DND-41 (cell line): ENCODE measurements at regions not wholly inside any gene's neighbourhood (a gene's known extent, or its start where the extent isn't known, plus 50 kb on each side); places are given as distances from the start of the nearest gene placed in this dataset.

Experiments used
- ATAC-seq: fragments of 200-7000 bp; cut with Tn5 transposase; 3 replicates; pipeline ENCODE4 v1.9.1; 2021; ENCODE audit warnings: low read depth; ENCODE audit not compliant: insufficient read depth
- DNase-seq: peaks from one replicate; pipeline ENCODE4 v3.0.0-alpha.2; 2020
- H2AFZ ChIP-seq: 2 replicates; pipeline ENCODE4 v1.6.0; 2012; ENCODE audit warnings: low read depth, low read length
- H3K27ac ChIP-seq: 2 replicates; pipeline ENCODE4 v1.5.1; 2012; ENCODE audit warnings: low read length, inconsistent platforms
- H3K27me3 ChIP-seq: fragments of 200-600 bp; sonication (generic); 2 replicates; pipeline ENCODE4 v1.6.0; 2012; ENCODE audit warnings: low read length, mild to moderate bottlenecking, inconsistent platforms; ENCODE audit not compliant: insufficient read depth, poor library complexity
- H3K36me3 ChIP-seq: 2 replicates; pipeline ENCODE4 v1.5.1; 2012; ENCODE audit warnings: low read length, inconsistent platforms; ENCODE audit not compliant: insufficient read depth
- H3K4me1 ChIP-seq: 2 replicates; pipeline ENCODE4 v1.5.1; 2012; ENCODE audit warnings: mild to moderate bottlenecking, low read length; ENCODE audit not compliant: insufficient read depth
- H3K4me2 ChIP-seq: 2 replicates; pipeline ENCODE4 v1.6.0; 2012; ENCODE audit warnings: mild to moderate bottlenecking, moderate library complexity, low read length, inconsistent platforms; ENCODE audit not compliant: insufficient read depth
- H3K4me3 ChIP-seq, 2 experiments: fragments of 200-600 bp in 1 of 2; shearing (Covaris generic) in 1 of 2; 2 replicates each; pipeline ENCODE4 v1.5.1; 2012 to 2016; ENCODE audit warnings: inconsistent platforms in 2 of 2, low read length in 2 of 2, mild to moderate bottlenecking in 2 of 2, low read depth in 1 of 2, moderate library complexity in 1 of 2
- H3K79me2 ChIP-seq: 2 replicates; pipeline ENCODE4 v1.6.0; 2012; ENCODE audit warnings: low read length, inconsistent platforms; ENCODE audit not compliant: insufficient read depth
- H3K9ac ChIP-seq: 2 replicates; pipeline ENCODE4 v1.6.0; 2012; ENCODE audit warnings: low read depth, mild to moderate bottlenecking, inconsistent platforms, low read length, moderate library complexity
- H3K9me3 ChIP-seq: 2 replicates; pipeline ENCODE4 v1.5.1; 2012; ENCODE audit warnings: low read length, moderate library complexity, mild to moderate bottlenecking, inconsistent platforms; ENCODE audit not compliant: insufficient read depth, severe bottlenecking
- H4K20me1 ChIP-seq: 2 replicates; pipeline ENCODE4 v1.6.0; 2012; ENCODE audit warnings: low read length; ENCODE audit not compliant: insufficient read depth
- EZH2 ChIP-seq: IDR thresholded peaks from 3 replicates; pipeline ENCODE4 v1.6.1; 2012; ENCODE audit warnings: borderline replicate concordance, low read depth, mild to moderate bottlenecking, moderate library complexity, low read length, inconsistent platforms; ENCODE audit not compliant: severe bottlenecking
- TF ChIP-seq, protein P1 (sequence below): IDR thresholded peaks from 2 replicates; pipeline ENCODE4 v1.5.1; 2012; ENCODE audit warnings: borderline replicate concordance, low read length, moderate library complexity, mild to moderate bottlenecking; ENCODE audit not compliant: poor library complexity, severe bottlenecking; ENCODE audit errors: extremely low read depth

DNA sequence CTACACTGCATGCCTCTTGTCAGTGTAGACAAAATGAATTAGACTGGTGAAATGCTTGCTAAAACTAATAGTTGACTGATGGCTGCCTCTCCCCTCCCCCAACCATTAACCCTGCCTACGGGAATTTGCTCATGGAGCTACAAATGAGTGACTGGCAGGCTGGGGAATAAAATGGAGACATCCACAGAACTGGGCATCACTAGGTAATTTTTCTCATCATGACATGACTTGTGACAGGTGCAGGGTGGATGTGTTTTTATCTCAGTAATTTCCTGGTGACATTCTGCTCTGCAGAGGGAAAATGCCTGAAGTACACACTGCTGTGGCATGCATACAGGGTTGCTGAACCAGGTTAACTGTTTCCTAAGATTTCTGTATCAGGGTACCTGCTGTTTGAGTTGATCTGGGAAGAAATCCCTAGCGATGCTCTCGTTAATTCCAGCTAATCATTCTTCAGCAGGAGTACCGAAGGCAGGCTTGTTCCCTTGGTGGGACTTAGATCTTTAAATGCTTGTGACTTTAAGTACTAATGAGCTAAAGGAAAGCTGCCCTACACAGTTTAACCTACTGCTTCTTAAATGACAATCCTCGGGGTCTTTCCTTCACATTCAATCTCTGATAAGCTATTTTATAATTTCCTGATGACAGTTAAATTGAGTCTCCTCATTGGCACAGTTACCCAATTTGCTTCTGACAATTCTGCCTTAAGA, 376.3 kb upstream of the LCORL start:
- no peak overlapping the region for H3K4me3 ChIP-seq
- H3K79me2 ChIP-seq: no peaks in the 10 kb centered on the region
- no peaks in the 10 kb centered on the region for H4K20me1 ChIP-seq
- no peaks in the 10 kb centered on the region for H3K9me3 ChIP-seq
- no peak overlapping the region for H3K4me2 ChIP-seq
- TF ChIP-seq, protein P1, sequence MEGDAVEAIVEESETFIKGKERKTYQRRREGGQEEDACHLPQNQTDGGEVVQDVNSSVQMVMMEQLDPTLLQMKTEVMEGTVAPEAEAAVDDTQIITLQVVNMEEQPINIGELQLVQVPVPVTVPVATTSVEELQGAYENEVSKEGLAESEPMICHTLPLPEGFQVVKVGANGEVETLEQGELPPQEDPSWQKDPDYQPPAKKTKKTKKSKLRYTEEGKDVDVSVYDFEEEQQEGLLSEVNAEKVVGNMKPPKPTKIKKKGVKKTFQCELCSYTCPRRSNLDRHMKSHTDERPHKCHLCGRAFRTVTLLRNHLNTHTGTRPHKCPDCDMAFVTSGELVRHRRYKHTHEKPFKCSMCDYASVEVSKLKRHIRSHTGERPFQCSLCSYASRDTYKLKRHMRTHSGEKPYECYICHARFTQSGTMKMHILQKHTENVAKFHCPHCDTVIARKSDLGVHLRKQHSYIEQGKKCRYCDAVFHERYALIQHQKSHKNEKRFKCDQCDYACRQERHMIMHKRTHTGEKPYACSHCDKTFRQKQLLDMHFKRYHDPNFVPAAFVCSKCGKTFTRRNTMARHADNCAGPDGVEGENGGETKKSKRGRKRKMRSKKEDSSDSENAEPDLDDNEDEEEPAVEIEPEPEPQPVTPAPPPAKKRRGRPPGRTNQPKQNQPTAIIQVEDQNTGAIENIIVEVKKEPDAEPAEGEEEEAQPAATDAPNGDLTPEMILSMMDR: no peak
- no peak for TF ChIP-seq EZH2
- H3K4me1 ChIP-seq: no peaks in the 10 kb centered on the region
- DNase-seq: no peak
- no peaks in the 10 kb centered on the region for H3K27me3 ChIP-seq
- no peak for ATAC-seq
- no peak overlapping the region for H3K27ac ChIP-seq
- no peak overlapping the region for H3K9ac ChIP-seq
- H3K36me3 ChIP-seq: no peaks in the 10 kb centered on the region
- H2AFZ ChIP-seq: no peak overlapping the region

DNA sequence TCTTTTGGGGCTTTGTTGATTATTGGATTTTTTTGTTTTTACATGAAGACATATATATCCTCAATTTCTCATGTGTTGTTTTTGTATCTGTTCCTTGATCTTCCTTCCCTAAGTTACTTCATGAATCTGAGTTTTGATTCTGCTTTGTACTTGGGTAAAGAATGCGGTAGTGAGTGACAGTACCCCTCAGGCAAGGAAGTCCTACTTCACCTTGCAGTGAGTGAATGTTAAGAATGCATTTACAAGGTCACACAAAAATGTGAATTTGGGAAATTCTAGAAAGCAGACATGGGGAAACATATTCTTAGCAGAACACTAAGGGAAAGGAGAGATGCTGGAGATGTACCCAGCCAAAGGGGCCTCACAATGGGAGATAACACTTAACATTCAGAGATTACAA, 373.1 kb upstream of the LCORL start:
- no peak for TF ChIP-seq EZH2
- TF ChIP-seq, protein P1: no peak
- no peak overlapping the region for H2AFZ ChIP-seq
- H3K4me3 ChIP-seq: no peak overlapping the region
- no peaks in the 10 kb centered on the region for H3K36me3 ChIP-seq
- no peak overlapping the region for H3K9ac ChIP-seq
- H3K9me3 ChIP-seq: no peaks in the 10 kb centered on the region
- no peaks in the 10 kb centered on the region for H3K27me3 ChIP-seq
- H4K20me1 ChIP-seq: no peaks in the 10 kb centered on the region
- no peaks in the 10 kb centered on the region for H3K4me1 ChIP-seq
- H3K4me2 ChIP-seq: no peak overlapping the region
- no peaks in the 10 kb centered on the region for H3K79me2 ChIP-seq
- ATAC-seq (no peak), DNase-seq (no peak)
- no peak overlapping the region for H3K27ac ChIP-seq

DNA sequence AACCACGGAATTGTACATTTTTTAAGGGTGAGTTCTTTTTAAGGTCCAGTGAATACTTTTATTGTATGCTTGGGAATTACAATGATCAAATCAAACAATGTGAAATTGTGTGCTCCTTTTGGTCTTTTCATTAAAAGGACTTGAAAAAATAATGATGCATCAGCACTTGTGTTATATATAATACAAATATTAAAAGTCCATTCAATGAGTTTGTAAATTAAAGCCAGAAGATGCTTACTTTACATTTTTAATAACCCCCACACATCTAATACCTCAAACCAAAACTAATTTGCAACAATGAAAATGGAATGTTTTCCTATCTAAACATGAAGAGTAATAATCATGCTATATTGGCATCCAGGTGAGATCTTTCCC, 369.8 kb upstream of the LCORL start:
- ATAC-seq (no peak), DNase-seq (no peak)
- no peak overlapping the region for H3K4me2 ChIP-seq
- no peak overlapping the region for H3K9ac ChIP-seq
- H4K20me1 ChIP-seq: no peaks in the 10 kb centered on the region
- no peaks in the 10 kb centered on the region for H3K9me3 ChIP-seq
- H3K36me3 ChIP-seq: no peaks in the 10 kb centered on the region
- TF ChIP-seq, protein P1: no peak
- TF ChIP-seq EZH2: no peak
- no peaks in the 10 kb centered on the region for H3K27me3 ChIP-seq
- H3K79me2 ChIP-seq: no peaks in the 10 kb centered on the region
- no peak overlapping the region for H3K4me3 ChIP-seq
- no peak overlapping the region for H2AFZ ChIP-seq
- H3K4me1 ChIP-seq: no peaks in the 10 kb centered on the region
- H3K27ac ChIP-seq: no peak overlapping the region
